HepG2 (cell line): ENCODE measurements at regions not wholly inside any gene's neighbourhood (a gene's known extent, or its start where the extent isn't known, plus 50 kb on each side); places are given as distances from the start of the nearest gene placed in this dataset.

ENCODE experiments used
- ATAC-seq: fragments of 200-7000 bp; cut with Tn5 transposase; 3 replicates; pipeline ENCODE4 v1.9.1; 2020; ENCODE audit warnings: mild to moderate bottlenecking, moderate library complexity
- BruUV-seq: library from RNA; stranded (reverse); fragments of 400-500 nt; replicated peaks from 2 replicates; lab custom pipeline; 2021; lab: Mats Ljungman, UMichigan
- CTCF ChIA-PET: fragments of 300-600 bp; formaldehyde crosslinking; extraction: SDS; loops from one replicate; lab custom pipeline; 2021; ENCODE audit warnings: low total read pairs, inconsistent platforms, low intra/inter-chr PET ratio; lab: Yijun Ruan, JAX
- POLR2A ChIA-PET: fragments of 350-600 bp; sonication (Branson Sonifier 250); formaldehyde crosslinking; loops from one replicate; lab custom pipeline; 2020; ENCODE audit warnings: antibody characterized with exemption, inconsistent platforms; lab: Yijun Ruan, JAX
- DNase-seq: peaks from one replicate; pipeline ENCODE4 v3.0.0-alpha.2; 2015; ENCODE audit warnings: low spot score
- FAIRE-seq: peaks from 3 replicates; lab custom pipeline; 2011; peaks lifted over from hg19 to GRCh38; lab: Jason Lieb, UNC
- H2AFZ ChIP-seq: one replicate; pipeline ENCODE4 v1.6.1; 2011; ENCODE audit warnings: low read length, inconsistent platforms
- H3K27ac ChIP-seq: fragments of 300-600 bp; 3 replicates; pipeline ENCODE4 v1.8.0; 2011; ENCODE audit warnings: mixed run types, mild to moderate bottlenecking, mixed read lengths, low read length, inconsistent platforms; ENCODE audit not compliant: insufficient read depth; ENCODE audit errors: extremely low read length
- H3K27me3 ChIP-seq, 2 experiments: fragments of 200-600 bp in 1 of 2; 2 replicates in 1 of 2; 3 replicates in 1 of 2; pipeline versions ENCODE4 v1.6.0 to v1.8.0; 2011; ENCODE audit warnings: low read length in 2 of 2, mild to moderate bottlenecking in 2 of 2, moderate library complexity in 2 of 2, inconsistent platforms in 1 of 2; ENCODE audit not compliant: insufficient read depth in 2 of 2, control insufficient read depth in 1 of 2
- H3K36me3 ChIP-seq, 2 experiments: fragments of 200-600 bp in 1 of 2; replicated peaks in 1 of 2; 2 replicates in 1 of 2; 3 replicates in 1 of 2; pipeline versions ENCODE4 v1.5.1 to v1.8.0; 2011; ENCODE audit warnings: low read length in 2 of 2, inconsistent platforms in 1 of 2; ENCODE audit not compliant: insufficient read depth in 2 of 2, control insufficient read depth in 1 of 2
- H3K4me1 ChIP-seq: 2 replicates; pipeline ENCODE4 v1.5.1; 2012; ENCODE audit warnings: low read length, inconsistent platforms; ENCODE audit not compliant: insufficient read depth
- H3K4me2 ChIP-seq: 2 replicates; pipeline ENCODE4 v1.6.0; 2011; ENCODE audit warnings: low read depth, low read length, inconsistent platforms
- H3K4me3 ChIP-seq, 3 experiments: fragments of 200-600 bp in 1 of 3; sonication (generic), shearing (Covaris generic) in 1 of 3; replicated peaks in 1 of 3; 2 replicates each; pipeline ENCODE4 v1.5.1; 2011 to 2016; ENCODE audit warnings: low read length in 3 of 3, inconsistent platforms in 2 of 3, low read depth in 2 of 3, mild to moderate bottlenecking in 2 of 3, control low read depth in 1 of 3, mixed read lengths in 1 of 3; ENCODE audit not compliant: insufficient read depth in 1 of 3
- H3K79me2 ChIP-seq: one replicate; pipeline ENCODE4 v1.6.1; 2011; ENCODE audit warnings: low read length, inconsistent platforms; ENCODE audit not compliant: insufficient read depth
- H3K9ac ChIP-seq: 2 replicates; pipeline ENCODE4 v1.6.0; 2011; ENCODE audit warnings: mild to moderate bottlenecking, low read depth, low read length, inconsistent platforms; ENCODE audit not compliant: insufficient read depth
- H3K9me3 ChIP-seq: 2 replicates; pipeline ENCODE4 v1.5.1; 2012; ENCODE audit warnings: mild to moderate bottlenecking, low read length
- H4K20me1 ChIP-seq: 2 replicates; pipeline ENCODE4 v1.6.0; 2011; ENCODE audit warnings: inconsistent platforms, mild to moderate bottlenecking, low read length, moderate library complexity; ENCODE audit not compliant: insufficient read depth
- AKAP8 ChIP-seq: sonication (generic); formaldehyde crosslinking; IDR thresholded peaks from 2 replicates; pipeline ENCODE4 v1.5.1; 2020; ENCODE audit warnings: mild to moderate bottlenecking, missing genetic modification reagents
- BRCA1 ChIP-seq: sonication (generic); formaldehyde crosslinking; IDR thresholded peaks from 2 replicates; pipeline ENCODE4 v1.4.0; 2020; ENCODE audit warnings: missing genetic modification reagents
- FOXK2 ChIP-seq: fragments of 450-650 bp; IDR thresholded peaks from 2 replicates; pipeline ENCODE4 v1.6.1; 2016
- FOXO1 ChIP-seq: sonication (generic); formaldehyde crosslinking; IDR thresholded peaks from 2 replicates; pipeline ENCODE4 v1.4.0; 2020; ENCODE audit warnings: missing genetic modification reagents
- KLF13 ChIP-seq: sonication (generic); formaldehyde crosslinking; IDR thresholded peaks from 2 replicates; pipeline ENCODE4 v1.4.0; 2020; ENCODE audit warnings: mild to moderate bottlenecking, missing genetic modification reagents
- MIXL1 ChIP-seq: IDR thresholded peaks from 2 replicates; pipeline ENCODE4 v1.6.1; 2016
- PPARG ChIP-seq: conservative IDR thresholded peaks from 2 replicates; pipeline ENCODE4 v1.6.1; 2016; ENCODE audit warnings: missing biosample characterization, missing genetic modification reagents
- SP4 ChIP-seq: sonication (generic); formaldehyde crosslinking; IDR thresholded peaks from 2 replicates; pipeline ENCODE4 v1.8.1; 2023; ENCODE audit warnings: mild to moderate bottlenecking, missing genetic modification reagents
- TMF1 ChIP-seq: sonication (generic); formaldehyde crosslinking; IDR thresholded peaks from 2 replicates; pipeline ENCODE4 v1.8.1; 2022; ENCODE audit warnings: low read depth, missing genetic modification reagents
- XRCC5 ChIP-seq: fragments of 200-400 bp; formaldehyde crosslinking; optimal IDR thresholded peaks from 2 replicates; pipeline ENCODE3; 2017; ENCODE audit warnings: mild to moderate bottlenecking, low read length
- ZC3H13 ChIP-seq: sonication (generic); formaldehyde crosslinking; IDR thresholded peaks from 2 replicates; pipeline ENCODE4 v1.8.1; 2023; ENCODE audit warnings: mild to moderate bottlenecking, missing genetic modification reagents, moderate library complexity
- ZNF317 ChIP-seq: sonication (generic); formaldehyde crosslinking; IDR thresholded peaks from 2 replicates; pipeline ENCODE4 v1.5.0; 2020; ENCODE audit warnings: mild to moderate bottlenecking, missing genetic modification reagents
- ZNF562 ChIP-seq: sonication (generic); formaldehyde crosslinking; IDR thresholded peaks from 2 replicates; pipeline ENCODE4 v1.8.0; 2022; ENCODE audit warnings: missing genetic modification reagents, borderline replicate concordance
- ZNF773 ChIP-seq: sonication (generic); formaldehyde crosslinking; IDR thresholded peaks from 2 replicates; pipeline ENCODE4 v1.4.0; 2020; ENCODE audit warnings: missing genetic modification reagents, borderline replicate concordance
- WGBS: methylation state at CpG from one replicate; pipeline ENCODE4 v1.1.6; 2017; ENCODE audit warnings: low lambda C conversion rate; 5-methylcytosine and 5-hydroxymethylcytosine counted together
- in situ Hi-C: cut with HindIII; loops from 2 replicates; pipeline ENCODE4 v1.10.0; 2017; ENCODE audit warnings: low pct_unique_long_range_greater_than_20kb; ENCODE audit not compliant: extremely low pct_ligation_motif_present
- intact Hi-C: fragments of 100-400 bp; cut with micrococcal nuclease; formaldehyde crosslinking; loops from one replicate; pipeline ENCODE4 v1.10.0; 2022; ENCODE audit not compliant: unreplicated experiment
- TF ChIP-seq, protein P1 (sequence below): sonication (generic); formaldehyde crosslinking; IDR thresholded peaks from 2 replicates; pipeline ENCODE4 v1.4.0; 2020; ENCODE audit warnings: missing genetic modification reagents
- TF ChIP-seq, protein P2 (sequence below): sonication (generic); formaldehyde crosslinking; IDR thresholded peaks from 2 replicates; pipeline ENCODE4 v1.9.0; 2021; ENCODE audit warnings: missing genetic modification reagents, borderline replicate concordance
- TF ChIP-seq, protein P3 (sequence below): sonication (generic); formaldehyde crosslinking; IDR thresholded peaks from 2 replicates; pipeline ENCODE4 v1.4.0; 2020; ENCODE audit warnings: missing genetic modification reagents
- TF ChIP-seq, protein P4 (sequence below): sonication (generic); formaldehyde crosslinking; IDR thresholded peaks from 2 replicates; pipeline ENCODE4 v1.4.0; 2020; ENCODE audit warnings: mild to moderate bottlenecking, missing genetic modification reagents
- TF ChIP-seq, protein P5 (sequence below): sonication (generic); formaldehyde crosslinking; IDR thresholded peaks from 2 replicates; pipeline ENCODE4 v1.8.0; 2022; ENCODE audit warnings: mild to moderate bottlenecking, missing genetic modification reagents; ENCODE audit not compliant: insufficient replicate concordance

DNA sequence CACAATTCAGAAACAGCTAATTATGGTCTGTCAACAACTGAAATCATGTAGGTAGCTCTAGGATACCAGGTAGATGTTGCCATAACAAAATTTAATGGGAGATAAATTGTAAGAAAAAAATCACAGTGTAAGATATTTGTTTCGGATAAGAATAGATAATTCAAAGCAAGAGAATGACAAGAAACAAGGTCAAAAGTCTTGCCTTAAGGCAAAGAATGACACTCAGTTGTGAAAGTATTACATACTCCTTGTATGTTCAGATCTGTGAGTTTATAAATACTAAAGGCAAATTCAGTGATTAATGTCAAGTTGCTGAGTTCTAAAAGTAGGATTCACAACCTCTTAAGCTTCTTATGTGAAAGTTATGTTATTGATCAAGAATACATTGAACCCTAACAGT, 772.2 kb upstream of the SGO1 start:
- ATAC-seq = no peak
- no peak overlapping the region for H3K4me2 ChIP-seq
- no peaks in the 10 kb centered on the region for H3K79me2 ChIP-seq
- peaks cover 92% of the 10 kb centered on the region for H3K9me3 ChIP-seq
- H3K27ac ChIP-seq = no peak overlapping the region
- no peak overlapping the region for H2AFZ ChIP-seq
- H3K36me3 ChIP-seq = no peaks in the 10 kb centered on the region
- H3K27me3 ChIP-seq = no peaks in the 10 kb centered on the region
- intact Hi-C loops (no loop called here), in situ Hi-C loops (no loop called here)
- no peaks in the 10 kb centered on the region for H4K20me1 ChIP-seq
- BruUV-seq = no TSS peak
- ChIA-PET CTCF (no interaction called here), POLR2A (no interaction called here)
- FAIRE-seq = no peak
- H3K4me1 ChIP-seq = no peaks in the 10 kb centered on the region
- no peak overlapping the region for H3K4me3 ChIP-seq
- no peak overlapping the region for H3K9ac ChIP-seq
- DNase-seq = no peak
- 41% methylated on average over 1 of the region's 1 CpG for WGBS
- TF ChIP-seq ZNF317 (CRISPR knock-in tag) (no peak), ZC3H13 (CRISPR knock-in tag) (no peak), PPARG (no peak), MIXL1 (no peak), AKAP8 (no peak), ZNF773 (CRISPR knock-in tag) (no peak), ZNF562 (CRISPR knock-in tag) (no peak), FOXO1 (CRISPR knock-in tag) (no peak), SP4 (CRISPR knock-in tag) (no peak), FOXK2 (no peak), XRCC5 (no peak), TMF1 (CRISPR knock-in tag) (no peak), BRCA1 (CRISPR knock-in tag) (no peak), KLF13 (CRISPR knock-in tag) (no peak)
- TF ChIP-seq, protein P1, sequence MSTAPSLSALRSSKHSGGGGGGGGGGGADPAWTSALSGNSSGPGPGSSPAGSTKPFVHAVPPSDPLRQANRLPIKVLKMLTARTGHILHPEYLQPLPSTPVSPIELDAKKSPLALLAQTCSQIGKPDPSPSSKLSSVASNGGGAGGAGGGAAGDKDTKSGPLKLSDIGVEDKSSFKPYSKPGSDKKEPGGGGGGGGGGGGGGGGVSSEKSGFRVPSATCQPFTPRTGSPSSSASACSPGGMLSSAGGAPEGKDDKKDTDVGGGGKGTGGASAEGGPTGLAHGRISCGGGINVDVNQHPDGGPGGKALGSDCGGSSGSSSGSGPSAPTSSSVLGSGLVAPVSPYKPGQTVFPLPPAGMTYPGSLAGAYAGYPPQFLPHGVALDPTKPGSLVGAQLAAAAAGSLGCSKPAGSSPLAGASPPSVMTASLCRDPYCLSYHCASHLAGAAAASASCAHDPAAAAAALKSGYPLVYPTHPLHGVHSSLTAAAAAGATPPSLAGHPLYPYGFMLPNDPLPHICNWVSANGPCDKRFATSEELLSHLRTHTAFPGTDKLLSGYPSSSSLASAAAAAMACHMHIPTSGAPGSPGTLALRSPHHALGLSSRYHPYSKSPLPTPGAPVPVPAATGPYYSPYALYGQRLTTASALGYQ (CRISPR knock-in tag) = no peak
- TF ChIP-seq, protein P2, sequence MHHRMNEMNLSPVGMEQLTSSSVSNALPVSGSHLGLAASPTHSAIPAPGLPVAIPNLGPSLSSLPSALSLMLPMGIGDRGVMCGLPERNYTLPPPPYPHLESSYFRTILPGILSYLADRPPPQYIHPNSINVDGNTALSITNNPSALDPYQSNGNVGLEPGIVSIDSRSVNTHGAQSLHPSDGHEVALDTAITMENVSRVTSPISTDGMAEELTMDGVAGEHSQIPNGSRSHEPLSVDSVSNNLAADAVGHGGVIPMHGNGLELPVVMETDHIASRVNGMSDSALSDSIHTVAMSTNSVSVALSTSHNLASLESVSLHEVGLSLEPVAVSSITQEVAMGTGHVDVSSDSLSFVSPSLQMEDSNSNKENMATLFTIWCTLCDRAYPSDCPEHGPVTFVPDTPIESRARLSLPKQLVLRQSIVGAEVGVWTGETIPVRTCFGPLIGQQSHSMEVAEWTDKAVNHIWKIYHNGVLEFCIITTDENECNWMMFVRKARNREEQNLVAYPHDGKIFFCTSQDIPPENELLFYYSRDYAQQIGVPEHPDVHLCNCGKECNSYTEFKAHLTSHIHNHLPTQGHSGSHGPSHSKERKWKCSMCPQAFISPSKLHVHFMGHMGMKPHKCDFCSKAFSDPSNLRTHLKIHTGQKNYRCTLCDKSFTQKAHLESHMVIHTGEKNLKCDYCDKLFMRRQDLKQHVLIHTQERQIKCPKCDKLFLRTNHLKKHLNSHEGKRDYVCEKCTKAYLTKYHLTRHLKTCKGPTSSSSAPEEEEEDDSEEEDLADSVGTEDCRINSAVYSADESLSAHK (CRISPR knock-in tag) = no peak
- TF ChIP-seq, protein P3, sequence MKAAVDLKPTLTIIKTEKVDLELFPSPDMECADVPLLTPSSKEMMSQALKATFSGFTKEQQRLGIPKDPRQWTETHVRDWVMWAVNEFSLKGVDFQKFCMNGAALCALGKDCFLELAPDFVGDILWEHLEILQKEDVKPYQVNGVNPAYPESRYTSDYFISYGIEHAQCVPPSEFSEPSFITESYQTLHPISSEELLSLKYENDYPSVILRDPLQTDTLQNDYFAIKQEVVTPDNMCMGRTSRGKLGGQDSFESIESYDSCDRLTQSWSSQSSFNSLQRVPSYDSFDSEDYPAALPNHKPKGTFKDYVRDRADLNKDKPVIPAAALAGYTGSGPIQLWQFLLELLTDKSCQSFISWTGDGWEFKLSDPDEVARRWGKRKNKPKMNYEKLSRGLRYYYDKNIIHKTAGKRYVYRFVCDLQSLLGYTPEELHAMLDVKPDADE (CRISPR knock-in tag) = no peak
- TF ChIP-seq, protein P4, sequence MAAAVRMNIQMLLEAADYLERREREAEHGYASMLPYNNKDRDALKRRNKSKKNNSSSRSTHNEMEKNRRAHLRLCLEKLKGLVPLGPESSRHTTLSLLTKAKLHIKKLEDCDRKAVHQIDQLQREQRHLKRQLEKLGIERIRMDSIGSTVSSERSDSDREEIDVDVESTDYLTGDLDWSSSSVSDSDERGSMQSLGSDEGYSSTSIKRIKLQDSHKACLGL = no peak
- TF ChIP-seq, protein P5, sequence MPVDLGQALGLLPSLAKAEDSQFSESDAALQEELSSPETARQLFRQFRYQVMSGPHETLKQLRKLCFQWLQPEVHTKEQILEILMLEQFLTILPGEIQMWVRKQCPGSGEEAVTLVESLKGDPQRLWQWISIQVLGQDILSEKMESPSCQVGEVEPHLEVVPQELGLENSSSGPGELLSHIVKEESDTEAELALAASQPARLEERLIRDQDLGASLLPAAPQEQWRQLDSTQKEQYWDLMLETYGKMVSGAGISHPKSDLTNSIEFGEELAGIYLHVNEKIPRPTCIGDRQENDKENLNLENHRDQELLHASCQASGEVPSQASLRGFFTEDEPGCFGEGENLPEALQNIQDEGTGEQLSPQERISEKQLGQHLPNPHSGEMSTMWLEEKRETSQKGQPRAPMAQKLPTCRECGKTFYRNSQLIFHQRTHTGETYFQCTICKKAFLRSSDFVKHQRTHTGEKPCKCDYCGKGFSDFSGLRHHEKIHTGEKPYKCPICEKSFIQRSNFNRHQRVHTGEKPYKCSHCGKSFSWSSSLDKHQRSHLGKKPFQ (CRISPR knock-in tag) = no peak
